ENCODE measurements at regions not wholly inside any gene's neighbourhood (a gene's known extent, or its start where the extent isn't known, plus 50 kb on each side); places are given as distances from the start of the nearest gene placed in this dataset.

GRCh38 chr11:103585911-103586310 lies 450.5 kb upstream of the DDI1 start:
- Histone ChIP-seq H3K27me3 (no peaks in the 10 kb centered on the region), H3K9me3 (no peaks in the 10 kb centered on the region), H3K4me1 (no peaks in the 10 kb centered on the region), H3K4me3 (no peak overlapping the region), H3K36me3 (no peaks in the 10 kb centered on the region), H3K27ac (no peak overlapping the region)
- 84 to 97% methylated on average over 5 of the region's 5 CpGs for WGBS, 2 donors
- TF ChIP-seq CTCF (IDR thresholded peaks at IDR 0.05): no peak
- ATAC-seq (no peak), FAIRE-seq (no peak), DNase-seq (no peak)
- intact Hi-C loops (cut with DNase I): no loop called here

- ATAC-seq (no peak), FAIRE-seq (no peak), DNase-seq (no peak)
- intact Hi-C loops (cut with DNase I): no loop called here
- no peaks in the 10 kb centered on the region for H3K9me3 ChIP-seq
- no peak overlapping the region for H3K27ac ChIP-seq
- no peak overlapping the region for H3K4me3 ChIP-seq
- no peaks in the 10 kb centered on the region for H3K36me3 ChIP-seq
- no peaks in the 10 kb centered on the region for H3K27me3 ChIP-seq
- WGBS, 2 donors: 39 to 52% methylated on average over 1 of the region's 1 CpG
- no peaks in the 10 kb centered on the region for H3K4me1 ChIP-seq
- no peak for TF ChIP-seq CTCF (IDR thresholded peaks at IDR 0.05)
Measured at GRCh38 chr11:103586756-103587155, 449.7 kb upstream of the DDI1 start.

- H3K9me3 ChIP-seq: no peaks in the 10 kb centered on the region
- H3K36me3 ChIP-seq: no peaks in the 10 kb centered on the region
- intact Hi-C loops (cut with DNase I): no loop called here
- H3K4me3 ChIP-seq: no peak overlapping the region
- no peak for TF ChIP-seq CTCF (IDR thresholded peaks at IDR 0.05)
- ATAC-seq (no peak), DNase-seq (no peak), FAIRE-seq (no peak)
- H3K27me3 ChIP-seq: no peaks in the 10 kb centered on the region
- H3K4me1 ChIP-seq: no peaks in the 10 kb centered on the region
- H3K27ac ChIP-seq: no peak overlapping the region
- WGBS, 2 donors: 74 to 78% methylated on average over 4 of the region's 4 CpGs
Measured at GRCh38 chr11:103587901-103588788, 448.3 kb upstream of the DDI1 start.

- Histone ChIP-seq H3K4me1 (no peaks in the 10 kb centered on the region), H3K9me3 (no peaks in the 10 kb centered on the region), H3K27me3 (no peaks in the 10 kb centered on the region), H3K4me3 (no peak overlapping the region), H3K36me3 (no peaks in the 10 kb centered on the region), H3K27ac (no peak overlapping the region)
- 54 to 68% methylated on average over 3 of the region's 3 CpGs for WGBS, 2 donors
- no peak for TF ChIP-seq CTCF (IDR thresholded peaks at IDR 0.05)
- ATAC-seq: no peak
- no peak for FAIRE-seq
- intact Hi-C loops (cut with DNase I): loop anchor here in 1 of 3 donors (10.0 kb wide), 1 partner anchor 387 kb away; no protein-coding TSS in a partner anchor
- DNase-seq: no peak
Measured at GRCh38 chr11:103591554-103591953, 444.9 kb upstream of the DDI1 start.

GRCh38 chr11:103594283-103594682 lies 442.2 kb upstream of the DDI1 start:
- Histone ChIP-seq H3K4me1 (no peaks in the 10 kb centered on the region), H3K27me3 (no peaks in the 10 kb centered on the region), H3K4me3 (no peak overlapping the region), H3K27ac (no peak overlapping the region), H3K9me3 (no peaks in the 10 kb centered on the region), H3K36me3 (no peaks in the 10 kb centered on the region)
- ATAC-seq (no peak), DNase-seq (no peak), FAIRE-seq (no peak)
- TF ChIP-seq CTCF (IDR thresholded peaks at IDR 0.05): no peak
- intact Hi-C loops (cut with DNase I): loop anchor here in 1 of 3 donors (10.0 kb wide), 1 partner anchor 389 kb away; no protein-coding TSS in a partner anchor

Data from pancreas (tissue), 10 donors.